Stimulated activated effector memory CD8-positive, alpha-beta T cell treated with anti-CD3 and anti-CD28 coated beads, Interleukin-12 subunit alpha, Interleukin-12 subunit beta, amount 100 ng/mL, for 72 hours (primary cell): ENCODE measurements at regions not wholly inside any gene's neighbourhood (a gene's known extent, or its start where the extent isn't known, plus 50 kb on each side); places are given as distances from the start of the nearest gene placed in this dataset.
"Not testable (repeated sequence)": the region's sequence is repeated elsewhere in the genome, so short reads cannot be mapped to it uniquely, and the experiment has no call there.

Experiments
- ATAC-seq: fragments of 150-1000 bp; cut with Tn5 transposase; 2 replicates; pipeline ENCODE4 v1.10.0; 2021
- DNase-seq, 2 donors: peaks; one replicate each; pipeline ENCODE4 v3.0.0; 2021 to 2022; ENCODE audit warnings: low spot score in 2 of 2
- H3K27ac Mint-ChIP-seq: one replicate; pipeline ENCODE4 v1.8.0; 2022; ENCODE audit warnings: mild to moderate bottlenecking, mixed read lengths
- H3K36me3 Mint-ChIP-seq: one replicate; pipeline ENCODE4 v1.8.0; 2022; ENCODE audit warnings: mild to moderate bottlenecking, mixed read lengths
- H3K4me1 Mint-ChIP-seq: one replicate; pipeline ENCODE4 v1.8.0; 2022; ENCODE audit warnings: mixed read lengths
- H3K4me3 Mint-ChIP-seq: one replicate; pipeline ENCODE4 v1.8.0; 2022; ENCODE audit warnings: mild to moderate bottlenecking, mixed read lengths
- H3K9me3 Mint-ChIP-seq: one replicate; pipeline ENCODE4 v1.8.0; 2022; ENCODE audit warnings: mixed read lengths

DNA sequence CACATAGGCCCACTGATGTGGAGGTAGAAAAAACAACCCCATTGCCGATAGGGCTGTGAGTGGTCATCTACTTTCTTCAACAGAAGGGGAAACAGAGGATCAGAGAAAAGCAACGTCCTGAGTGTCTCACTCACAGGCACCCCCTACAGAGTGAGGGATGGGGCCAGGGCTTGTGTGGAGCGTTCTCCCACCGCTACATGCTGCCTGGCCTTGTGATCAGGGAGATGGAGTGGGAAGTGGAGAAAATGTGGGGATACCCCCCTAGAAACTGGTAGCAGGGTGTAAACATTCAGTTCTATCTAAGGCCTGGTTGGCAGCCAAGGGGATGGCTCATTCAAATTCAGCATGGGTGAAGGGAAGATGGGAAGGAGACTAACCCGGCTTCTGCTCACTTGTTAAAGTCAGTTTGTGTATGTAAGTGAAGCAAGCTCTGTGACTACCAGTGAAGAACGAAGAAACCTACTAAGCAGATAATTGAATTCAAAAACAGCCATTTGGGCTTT is 73.0 kb upstream of the NAV2 start:
- Mint-ChIP-seq H3K36me3 (no peaks in the 10 kb centered on the region), H3K9me3 (no peaks in the 10 kb centered on the region), H3K27ac (no peak overlapping the region), H3K4me3 (no peak overlapping the region), H3K4me1 (no peaks in the 10 kb centered on the region)
- DNase-seq, result no peak
- no peak for ATAC-seq

DNA sequence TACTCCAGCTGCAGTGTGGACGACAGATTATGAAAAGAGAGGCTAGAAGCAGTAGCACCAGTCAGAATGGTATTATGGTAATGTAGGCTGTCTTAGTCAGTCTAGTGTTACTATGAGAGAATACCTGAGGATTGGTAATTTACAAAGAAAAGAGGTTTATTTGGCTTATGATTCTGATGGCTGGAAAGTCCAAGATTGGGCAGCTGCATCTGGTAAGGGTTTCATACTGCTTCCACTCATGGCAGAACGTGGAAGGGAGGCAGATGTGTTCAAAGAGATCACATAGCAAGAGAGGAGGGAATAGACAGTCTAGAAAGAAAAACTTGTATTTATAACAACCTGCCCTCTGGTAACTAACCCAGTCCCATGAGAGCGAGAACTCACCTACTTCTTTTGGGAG is 77.3 kb upstream of the NAV2 start:
- H3K4me1 Mint-ChIP-seq, result no peaks in the 10 kb centered on the region
- H3K36me3 Mint-ChIP-seq, result no peaks in the 10 kb centered on the region
- no peak overlapping the region for H3K27ac Mint-ChIP-seq
- DNase-seq, result no peak
- H3K4me3 Mint-ChIP-seq, result no peak overlapping the region
- ATAC-seq, result no peak
- H3K9me3 Mint-ChIP-seq, result no peaks in the 10 kb centered on the region

DNA sequence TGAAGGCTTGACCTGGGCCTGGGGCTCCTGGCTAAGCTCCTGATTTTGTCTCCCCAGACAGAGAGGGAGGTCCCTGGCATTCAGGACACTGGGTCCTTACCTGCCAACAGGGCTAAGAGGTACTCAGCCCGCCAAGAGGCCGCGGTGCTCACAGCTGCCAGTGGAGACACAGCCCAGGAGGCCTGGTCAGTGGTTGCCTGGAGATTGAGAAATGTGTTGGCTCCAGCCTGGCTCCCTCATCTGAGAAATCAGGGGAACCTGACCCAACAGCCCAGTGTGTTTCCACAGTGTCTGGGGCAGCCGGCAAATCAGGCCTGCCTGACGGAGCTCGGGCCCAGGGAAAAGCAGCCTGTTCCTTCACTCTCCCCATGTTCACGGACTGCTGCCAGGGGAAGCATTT is 79.4 kb upstream of the NAV2 start:
- H3K4me1 Mint-ChIP-seq, result no peaks in the 10 kb centered on the region
- DNase-seq, result no peak
- H3K9me3 Mint-ChIP-seq, result no peaks in the 10 kb centered on the region
- no peak for ATAC-seq
- H3K27ac Mint-ChIP-seq, result no peak overlapping the region
- no peak overlapping the region for H3K4me3 Mint-ChIP-seq
- no peaks in the 10 kb centered on the region for H3K36me3 Mint-ChIP-seq

DNA sequence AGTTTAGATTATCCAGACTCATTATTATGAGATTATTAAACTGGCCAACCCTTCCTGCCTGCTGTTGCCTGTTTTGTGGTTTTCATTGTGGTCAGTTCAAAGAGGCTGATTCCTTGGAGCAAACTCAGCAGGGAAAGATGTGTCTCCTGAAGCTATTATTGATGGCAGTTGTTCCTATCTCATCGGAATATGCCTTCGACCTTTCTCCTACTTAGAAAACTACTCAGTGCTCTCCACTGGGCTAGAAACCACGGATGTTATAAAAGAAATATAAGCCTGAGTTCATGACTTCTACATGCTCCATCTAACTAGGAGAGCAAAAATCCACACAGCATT is 80.2 kb upstream of the NAV2 start:
- Mint-ChIP-seq H3K9me3 (no peaks in the 10 kb centered on the region), H3K27ac (no peak overlapping the region), H3K4me1 (no peaks in the 10 kb centered on the region), H3K36me3 (no peaks in the 10 kb centered on the region), H3K4me3 (no peak overlapping the region)
- DNase-seq (no peak), ATAC-seq (no peak)

DNA sequence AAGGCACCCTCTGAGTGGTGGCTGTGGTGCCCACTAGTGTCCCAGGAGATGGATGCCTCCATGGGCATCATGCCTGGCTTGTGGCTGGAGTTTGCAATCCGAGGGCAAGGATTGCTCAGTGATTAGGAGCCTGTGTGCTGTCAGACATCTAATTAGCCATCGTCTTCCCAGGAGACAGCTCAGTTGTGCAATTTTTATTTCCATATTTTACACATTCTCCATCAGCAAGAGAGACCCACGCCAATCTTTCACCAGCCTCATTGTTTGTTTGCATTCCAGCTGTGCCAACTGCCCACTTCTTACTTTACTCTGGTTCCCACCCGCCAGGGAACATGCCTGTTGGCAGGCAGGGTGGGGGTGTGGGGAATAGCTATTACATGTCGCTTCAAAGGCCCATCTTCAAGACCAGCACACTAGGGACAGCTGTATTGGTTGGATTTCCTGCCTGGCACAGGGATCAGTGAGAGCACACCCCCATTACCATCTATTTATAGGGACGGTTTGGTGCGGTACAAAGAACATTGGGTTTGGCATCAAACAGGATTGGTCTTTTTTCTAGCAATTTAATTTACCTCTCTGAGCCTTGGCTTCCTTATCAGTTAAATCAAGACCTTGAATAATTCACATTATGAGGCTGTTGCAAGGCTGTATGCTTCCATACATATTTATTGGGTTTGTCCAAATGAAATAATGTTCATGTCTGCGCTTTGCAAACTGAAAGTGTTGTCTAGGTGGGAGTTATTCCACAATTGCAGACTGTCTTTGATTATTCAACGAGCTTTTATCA is 80.7 kb upstream of the NAV2 start:
- no peaks in the 10 kb centered on the region for H3K4me1 Mint-ChIP-seq
- H3K9me3 Mint-ChIP-seq, result no peaks in the 10 kb centered on the region
- no peaks in the 10 kb centered on the region for H3K36me3 Mint-ChIP-seq
- H3K27ac Mint-ChIP-seq, result no peak overlapping the region
- no peak overlapping the region for H3K4me3 Mint-ChIP-seq
- no peak for DNase-seq
- no peak for ATAC-seq

DNA sequence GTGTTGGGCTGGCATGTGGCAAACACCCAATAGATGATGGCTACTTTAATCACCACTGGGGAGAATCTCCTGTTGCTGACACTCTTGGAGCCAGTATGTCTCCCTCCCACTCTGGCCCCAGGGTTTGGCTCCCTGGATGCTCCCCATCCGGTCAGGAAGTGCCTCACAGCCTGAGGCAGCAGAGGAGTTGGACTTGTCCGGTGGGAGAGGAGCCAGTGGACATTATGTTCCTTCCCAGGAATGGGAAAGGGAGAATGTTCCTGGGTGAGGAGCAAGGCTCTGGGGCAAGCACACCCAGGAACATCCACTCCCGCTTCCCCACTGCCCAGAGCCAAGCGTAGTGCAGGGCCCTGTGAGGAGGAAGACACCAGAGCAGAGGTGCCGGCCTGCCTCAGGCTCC is 84.6 kb upstream of the NAV2 start:
- DNase-seq (no peak), ATAC-seq (no peak)
- H3K4me1 Mint-ChIP-seq, result no peaks in the 10 kb centered on the region
- H3K36me3 Mint-ChIP-seq, result no peaks in the 10 kb centered on the region
- no peaks in the 10 kb centered on the region for H3K9me3 Mint-ChIP-seq
- H3K4me3 Mint-ChIP-seq, result no peak overlapping the region
- no peak overlapping the region for H3K27ac Mint-ChIP-seq

DNA sequence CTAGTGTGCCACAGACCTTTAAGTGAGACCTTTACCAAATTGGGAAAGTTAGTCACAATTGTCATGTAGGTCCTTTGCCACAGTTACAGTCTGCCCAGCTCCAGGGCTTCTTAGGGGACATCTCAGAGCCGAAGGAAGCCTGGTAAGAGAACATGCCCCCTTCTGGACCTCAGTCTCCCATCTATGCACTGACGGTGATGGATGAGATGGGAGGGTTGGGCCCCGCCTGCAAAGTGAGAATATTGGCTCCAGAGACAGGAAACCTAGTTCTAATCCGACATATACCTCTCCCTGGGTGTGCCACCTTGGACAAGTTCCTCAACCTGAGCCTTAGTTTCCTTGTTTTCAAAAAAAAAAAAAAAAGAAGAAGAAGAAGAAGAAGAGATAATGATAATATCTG is 85.1 kb upstream of the NAV2 start:
- H3K4me3 Mint-ChIP-seq, result no peak overlapping the region

DNA sequence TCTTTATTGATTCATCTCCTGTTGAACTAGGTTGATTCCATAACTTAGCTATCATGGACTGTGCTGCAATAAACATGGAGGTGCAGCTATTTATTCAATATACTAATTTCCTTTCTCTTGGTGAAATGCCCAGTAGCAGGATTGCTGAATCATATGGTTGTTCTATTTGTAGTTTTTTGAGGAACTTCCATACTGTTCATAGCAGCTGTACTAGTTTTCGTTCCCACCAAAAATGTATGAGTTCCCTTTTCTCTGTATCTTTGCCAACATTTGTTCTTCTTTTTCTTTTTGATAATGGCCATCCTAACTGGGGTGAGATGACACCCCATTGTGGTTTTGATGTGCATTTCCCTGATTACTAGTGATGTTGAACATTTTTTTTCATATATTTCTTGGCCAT is 87.2 kb upstream of the NAV2 start:
- Mint-ChIP-seq H3K9me3 (no peaks in the 10 kb centered on the region), H3K27ac (no peak overlapping the region), H3K4me1 (no peaks in the 10 kb centered on the region), H3K36me3 (no peaks in the 10 kb centered on the region), H3K4me3 (no peak overlapping the region)
- ATAC-seq (no peak), DNase-seq (no peak)

More for the DNA sequence above, 85.1 kb upstream of the NAV2 start:
- Mint-ChIP-seq H3K36me3 (no peaks in the 10 kb centered on the region), H3K27ac (no peak overlapping the region), H3K4me1 (no peaks in the 10 kb centered on the region), H3K9me3 (no peaks in the 10 kb centered on the region)
- DNase-seq (no peak), ATAC-seq (no peak)

DNA sequence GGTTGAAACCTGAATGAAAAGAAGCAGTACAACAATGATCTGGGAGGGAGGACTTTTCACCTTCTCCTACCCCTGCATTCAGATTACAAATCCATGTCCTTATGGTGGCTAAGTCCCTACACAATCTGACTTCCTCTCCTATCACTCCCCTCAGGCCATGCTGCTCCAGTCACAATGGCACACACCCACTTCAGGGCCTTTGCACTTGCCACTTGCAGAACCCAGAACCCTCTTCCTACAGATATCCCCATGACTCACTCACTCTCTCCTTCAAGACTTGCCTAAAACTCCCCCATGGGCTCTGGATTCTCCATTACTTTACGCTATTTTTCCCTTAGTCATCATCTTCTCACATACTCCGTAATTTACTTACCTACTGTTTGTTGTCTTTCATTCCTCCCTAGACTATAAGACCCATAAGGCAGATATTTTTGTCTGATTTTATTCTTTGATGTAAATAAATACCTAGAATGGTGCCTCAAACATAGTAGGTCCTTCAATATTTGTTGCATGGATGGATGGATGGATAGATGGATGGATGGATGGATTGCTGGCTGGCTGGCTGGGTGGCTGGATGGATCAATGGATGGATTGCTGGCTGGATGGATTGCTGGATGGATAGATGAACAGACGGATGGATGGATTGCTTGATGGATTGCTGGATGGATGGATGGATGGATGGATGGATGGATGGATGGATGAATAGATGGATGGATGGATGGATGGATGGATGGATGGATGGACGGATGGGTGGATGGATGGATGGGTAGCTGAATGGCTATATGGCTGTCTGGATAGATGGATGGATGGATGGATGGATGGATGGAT is 94.7 kb upstream of the NAV2 start:
- no peak for DNase-seq
- H3K36me3 Mint-ChIP-seq, result peaks cover 4% of the 10 kb centered on the region
- H3K4me3 Mint-ChIP-seq, result no peak overlapping the region
- ATAC-seq, result no peak
- H3K27ac Mint-ChIP-seq, result no peak overlapping the region
- H3K9me3 Mint-ChIP-seq, result no peaks in the 10 kb centered on the region
- H3K4me1 Mint-ChIP-seq, result no peaks in the 10 kb centered on the region

DNA sequence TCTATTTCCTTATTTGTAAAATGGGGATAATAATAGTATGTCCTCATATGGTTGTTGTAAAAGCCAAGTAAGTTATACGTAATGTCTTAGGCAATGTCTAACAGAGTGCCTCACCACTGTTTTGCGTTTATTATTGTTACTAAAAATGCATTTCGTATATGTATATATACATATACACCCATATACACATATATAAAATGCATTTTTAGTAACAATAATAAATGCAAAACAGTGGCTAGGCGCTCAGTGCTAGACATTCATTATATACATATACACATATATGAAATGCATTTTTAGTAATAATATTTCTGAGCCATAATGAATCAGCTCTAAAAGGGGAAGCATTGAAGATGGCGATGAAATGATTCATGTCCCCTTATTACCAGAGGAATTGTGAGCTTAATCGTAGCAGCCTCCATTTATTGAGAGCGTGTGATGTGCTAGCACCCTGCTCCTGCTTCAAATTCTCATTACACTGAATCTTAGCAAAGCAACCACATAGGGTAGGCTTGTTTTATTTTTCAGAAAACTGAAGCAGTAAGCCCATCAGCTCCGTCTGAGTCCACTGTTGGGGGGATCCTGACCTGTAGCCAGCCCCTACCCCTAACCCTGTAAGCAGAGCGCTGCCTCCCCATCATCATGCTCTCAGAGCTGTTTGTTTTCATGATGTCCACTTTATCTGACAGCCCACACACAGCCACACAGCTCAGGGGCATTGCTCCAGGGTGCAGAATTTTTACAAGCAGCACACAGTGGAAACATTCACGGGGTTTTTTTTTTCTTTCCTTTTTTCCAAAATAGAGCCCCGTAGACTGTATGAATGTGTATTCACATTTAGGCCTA is 97.1 kb upstream of the NAV2 start:
- Mint-ChIP-seq H3K27ac (no peak overlapping the region), H3K36me3 (peaks cover 4% of the 10 kb centered on the region), H3K9me3 (peaks cover 3% of the 10 kb centered on the region), H3K4me3 (no peak overlapping the region), H3K4me1 (no peaks in the 10 kb centered on the region)
- DNase-seq, result no peak
- ATAC-seq, result no peak

DNA sequence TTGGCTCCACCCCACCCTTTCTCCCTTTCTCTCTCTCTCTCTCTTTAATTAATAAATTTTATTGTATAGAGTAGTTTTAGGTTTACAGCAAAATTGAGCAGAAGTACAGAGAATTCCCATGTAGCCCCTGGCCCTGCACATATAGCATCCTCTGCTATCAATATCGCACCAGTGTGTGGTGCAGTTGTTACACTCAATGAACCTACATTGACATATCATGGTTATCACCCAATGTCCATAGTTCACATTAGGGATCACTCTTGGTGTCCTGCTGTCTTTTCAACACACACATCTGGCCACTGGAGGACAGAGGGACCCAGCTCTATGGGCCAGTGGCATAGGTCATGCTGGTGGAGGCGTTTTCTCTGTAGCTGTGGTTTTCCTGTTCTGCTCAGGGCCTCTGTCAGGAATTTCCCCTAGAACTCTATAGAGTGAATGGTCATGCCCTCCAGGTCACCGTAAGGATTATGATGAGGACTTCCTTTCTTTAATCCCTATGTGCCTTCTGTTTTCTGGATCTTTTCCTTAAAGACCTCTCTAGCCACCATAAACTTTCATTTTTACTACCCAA is 98.2 kb upstream of the NAV2 start:
- Mint-ChIP-seq H3K4me3 (no peak overlapping the region), H3K9me3 (peaks cover 3% of the 10 kb centered on the region), H3K36me3 (peaks cover 4% of the 10 kb centered on the region), H3K4me1 (no peaks in the 10 kb centered on the region), H3K27ac (no peak overlapping the region)
- ATAC-seq (no peak), DNase-seq (no peak)

DNA sequence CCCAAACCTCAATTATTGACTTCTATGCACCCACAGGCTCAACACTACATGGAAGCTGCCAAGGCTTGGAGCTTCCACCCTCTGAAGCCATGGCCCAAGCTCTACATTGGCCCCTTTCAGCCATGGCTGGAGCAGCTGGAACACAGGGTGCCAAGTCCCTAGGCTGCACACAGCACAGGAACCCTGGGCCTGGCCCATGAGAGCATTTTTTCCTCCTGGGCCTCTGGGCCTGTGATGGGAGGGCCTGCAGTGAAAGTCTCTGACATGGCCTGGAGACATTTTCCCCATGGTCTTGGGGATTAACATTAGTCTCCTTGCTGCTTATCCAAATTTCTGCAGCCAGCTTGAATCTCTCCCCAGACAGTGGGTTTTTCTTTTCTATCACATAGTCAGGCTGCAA is 100.6 kb upstream of the NAV2 start:
- H3K9me3 Mint-ChIP-seq, H3K4me1 Mint-ChIP-seq, ATAC-seq, H3K27ac Mint-ChIP-seq, DNase-seq, H3K36me3 Mint-ChIP-seq, H3K4me3 Mint-ChIP-seq: not testable (repeated sequence)

DNA sequence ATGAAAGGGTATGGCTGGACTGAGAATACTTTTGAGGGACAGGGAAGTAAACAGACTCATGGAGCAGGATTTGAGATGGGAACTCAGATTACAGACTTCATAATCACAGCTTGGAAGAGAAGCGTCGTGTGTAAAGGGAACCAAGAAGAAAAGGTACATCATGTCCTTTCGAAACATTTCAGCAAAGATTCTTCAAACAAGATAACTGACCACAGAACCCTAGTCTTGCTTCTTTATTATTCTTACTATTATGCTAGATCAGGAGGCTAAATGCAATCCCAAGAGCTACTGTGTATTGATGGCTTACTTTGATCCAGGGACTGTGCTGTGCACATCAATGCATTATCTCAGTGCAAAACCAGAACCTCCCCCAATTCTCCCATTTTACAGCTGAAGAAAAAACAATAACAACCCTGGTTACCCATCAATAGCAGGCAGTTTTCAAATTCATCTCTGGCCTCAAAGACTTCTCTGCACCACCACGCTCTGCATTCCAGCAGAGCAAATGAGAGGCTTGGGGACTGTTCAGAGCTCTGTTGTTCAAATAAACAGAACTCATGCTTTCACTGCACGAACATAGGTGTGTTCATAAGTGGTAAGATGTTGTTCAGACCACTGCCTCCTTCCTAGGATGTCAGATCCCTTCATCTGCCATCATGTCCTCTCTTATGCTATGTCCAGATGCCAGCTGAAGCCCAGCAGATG is 104.8 kb upstream of the NAV2 start:
- Mint-ChIP-seq H3K4me3 (no peak overlapping the region), H3K4me1 (no peaks in the 10 kb centered on the region), H3K9me3 (peaks cover 3% of the 10 kb centered on the region), H3K27ac (no peak overlapping the region), H3K36me3 (no peaks in the 10 kb centered on the region)
- DNase-seq, result no peak
- no peak for ATAC-seq

DNA sequence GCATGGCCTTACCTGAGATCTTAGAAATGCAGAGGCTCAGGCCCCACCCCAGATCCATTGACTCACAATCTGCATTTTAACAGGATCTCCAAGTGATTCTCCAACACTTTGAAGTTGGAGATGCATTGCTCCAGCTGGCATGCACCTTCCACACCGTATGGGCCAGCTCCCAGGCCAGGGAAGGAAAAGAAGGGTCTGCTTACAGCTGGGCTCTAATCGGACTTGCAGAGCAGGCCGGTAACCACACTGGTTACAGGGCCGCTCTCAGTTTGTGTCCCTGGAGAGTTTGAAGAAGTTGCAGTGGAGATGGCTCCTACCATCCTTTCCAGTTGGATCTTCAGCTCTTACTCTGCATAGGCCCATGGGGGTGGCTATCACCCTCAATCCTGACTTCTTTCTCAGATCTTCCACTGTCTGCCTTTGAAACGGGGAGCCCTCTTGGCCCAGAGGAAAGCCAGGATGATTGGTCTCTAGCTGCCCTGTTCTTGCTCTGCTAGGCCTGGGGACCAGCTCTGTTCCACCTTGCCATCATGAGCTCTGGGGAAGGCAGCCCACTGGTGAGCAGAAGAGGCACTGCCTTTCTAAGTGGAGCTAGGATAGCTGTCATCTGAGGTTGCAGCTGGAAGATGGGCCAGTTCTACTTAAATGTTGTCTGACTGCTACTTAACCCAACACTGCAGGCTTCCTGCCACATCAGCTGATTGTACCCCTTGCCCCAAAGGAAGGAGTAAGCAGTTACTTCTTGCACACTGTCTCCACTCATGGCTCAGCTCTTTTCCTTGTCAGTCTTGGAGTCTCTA is 105.6 kb upstream of the NAV2 start:
- DNase-seq (no peak), ATAC-seq (no peak)
- Mint-ChIP-seq H3K4me3 (no peak overlapping the region), H3K36me3 (no peaks in the 10 kb centered on the region), H3K27ac (no peak overlapping the region), H3K9me3 (no peaks in the 10 kb centered on the region), H3K4me1 (no peaks in the 10 kb centered on the region)
